CD4-positive, alpha-beta T cell (primary cell): ENCODE measurements at regions not wholly inside any gene's neighbourhood (a gene's known extent, or its start where the extent isn't known, plus 50 kb on each side); places are given as distances from the start of the nearest gene placed in this dataset.

ENCODE experiments used
- ATAC-seq: fragments of 200-7000 bp; cut with Tn5 transposase; one replicate; pipeline ENCODE4 v1.10.0; 2022; ENCODE audit warnings: mild to moderate bottlenecking; ENCODE audit not compliant: poor library complexity
- CTCF ChIA-PET: fragments of 350-600 bp; sonication (Branson Sonifier 250); formaldehyde crosslinking; loops from one replicate; lab custom pipeline; 2021; ENCODE audit warnings: antibody characterized with exemption, inconsistent platforms; lab: Charles Lee
- POLR2A ChIA-PET: fragments of 350-600 bp; sonication (Branson Sonifier 250); formaldehyde crosslinking; loops from one replicate; lab custom pipeline; 2021; ENCODE audit warnings: antibody characterized with exemption, inconsistent platforms; lab: Charles Lee
- DNase-seq, 14 experiments: peaks; one replicate each; pipeline ENCODE4 v3.0.0-alpha.2; 2013 to 2020; ENCODE audit warnings: mixed read lengths in 2 of 14
- H3K27ac ChIP-seq, 2 donors: one replicate each; pipeline versions ENCODE4 v1.5.1 to v1.7.0; 2013; ENCODE audit warnings: low read length in 2 of 2, low read depth in 1 of 2, mild to moderate bottlenecking in 1 of 2
- H3K27me3 ChIP-seq, 2 experiments: 1 replicate in 1 of 2; 2 replicates in 1 of 2; pipeline versions ENCODE4 v1.6.1 to v1.7.0; 2013; ENCODE audit warnings: low read length in 2 of 2, control low read depth in 1 of 2, mild to moderate bottlenecking in 1 of 2, moderate library complexity in 1 of 2; ENCODE audit not compliant: insufficient read depth in 2 of 2, control insufficient read depth in 1 of 2
- H3K36me3 ChIP-seq: one replicate; pipeline ENCODE4 v1.6.1; 2013; ENCODE audit warnings: low read length, control low read depth; ENCODE audit not compliant: insufficient read depth
- H3K4me1 ChIP-seq: one replicate; pipeline ENCODE4 v1.6.1; 2013; ENCODE audit warnings: low read length, control low read depth; ENCODE audit not compliant: insufficient read depth
- H3K4me3 ChIP-seq: one replicate; pipeline ENCODE4 v1.5.1; 2013; ENCODE audit warnings: mild to moderate bottlenecking, low read length, moderate library complexity
- H3K9me3 ChIP-seq, 2 experiments: 1 replicate in 1 of 2; 2 replicates in 1 of 2; pipeline versions ENCODE4 v1.6.1 to v1.7.0; 2013; ENCODE audit warnings: low read length in 2 of 2, mild to moderate bottlenecking in 2 of 2, control low read depth in 1 of 2, moderate library complexity in 1 of 2; ENCODE audit not compliant: control insufficient read depth in 1 of 2, insufficient read depth in 1 of 2
- H3K27ac Mint-ChIP-seq: one replicate; pipeline ENCODE4 v1.8.0; 2020; ENCODE audit warnings: mixed read lengths
- H3K27me3 Mint-ChIP-seq: one replicate; pipeline ENCODE4 v1.8.0; 2021; ENCODE audit warnings: mixed read lengths
- H3K36me3 Mint-ChIP-seq: one replicate; pipeline ENCODE4 v1.8.0; 2021; ENCODE audit warnings: low read depth, mixed read lengths
- H3K4me1 Mint-ChIP-seq: one replicate; pipeline ENCODE4 v1.8.0; 2021; ENCODE audit warnings: low read depth, mixed read lengths
- H3K4me3 Mint-ChIP-seq: one replicate; pipeline ENCODE4 v1.8.0; 2020; ENCODE audit warnings: mild to moderate bottlenecking, mixed read lengths
- H3K9me3 Mint-ChIP-seq: one replicate; pipeline ENCODE4 v1.8.0; 2020; ENCODE audit warnings: mixed read lengths
- intact Hi-C, 2 experiments: fragments of 100-400 bp; cut with DNase I in 1 of 2; cut with micrococcal nuclease in 1 of 2; formaldehyde crosslinking; loops; one replicate each; pipeline versions ENCODE4 v1.15.1 to v1.9.0; 2023 to 2025; cut with DNase I, micrococcal nuclease
- TF ChIP-seq, protein P1 (sequence below): fragments of 200-600 bp; IDR thresholded peaks from one replicate; pipeline ENCODE4 v1.8.0; 2022; ENCODE audit warnings: antibody characterized with exemption, mild to moderate bottlenecking

GRCh38 chr18:4605212-4605611 lies 150.1 kb upstream of the DLGAP1 start:
- ATAC-seq, result no peak
- CTCF ChIA-PET, result no interaction called here
- no peaks in the 10 kb centered on the region for H3K4me1 ChIP-seq
- intact Hi-C loops, result no loop called here
- no peaks in the 10 kb centered on the region for H3K27me3 ChIP-seq
- Mint-ChIP-seq H3K4me1 (no peaks in the 10 kb centered on the region), H3K4me3 (no peak overlapping the region), H3K27me3 (no peaks in the 10 kb centered on the region), H3K9me3 (peaks cover 9% of the 10 kb centered on the region), H3K27ac (no peak overlapping the region), H3K36me3 (no peaks in the 10 kb centered on the region)
- TF ChIP-seq, protein P1, sequence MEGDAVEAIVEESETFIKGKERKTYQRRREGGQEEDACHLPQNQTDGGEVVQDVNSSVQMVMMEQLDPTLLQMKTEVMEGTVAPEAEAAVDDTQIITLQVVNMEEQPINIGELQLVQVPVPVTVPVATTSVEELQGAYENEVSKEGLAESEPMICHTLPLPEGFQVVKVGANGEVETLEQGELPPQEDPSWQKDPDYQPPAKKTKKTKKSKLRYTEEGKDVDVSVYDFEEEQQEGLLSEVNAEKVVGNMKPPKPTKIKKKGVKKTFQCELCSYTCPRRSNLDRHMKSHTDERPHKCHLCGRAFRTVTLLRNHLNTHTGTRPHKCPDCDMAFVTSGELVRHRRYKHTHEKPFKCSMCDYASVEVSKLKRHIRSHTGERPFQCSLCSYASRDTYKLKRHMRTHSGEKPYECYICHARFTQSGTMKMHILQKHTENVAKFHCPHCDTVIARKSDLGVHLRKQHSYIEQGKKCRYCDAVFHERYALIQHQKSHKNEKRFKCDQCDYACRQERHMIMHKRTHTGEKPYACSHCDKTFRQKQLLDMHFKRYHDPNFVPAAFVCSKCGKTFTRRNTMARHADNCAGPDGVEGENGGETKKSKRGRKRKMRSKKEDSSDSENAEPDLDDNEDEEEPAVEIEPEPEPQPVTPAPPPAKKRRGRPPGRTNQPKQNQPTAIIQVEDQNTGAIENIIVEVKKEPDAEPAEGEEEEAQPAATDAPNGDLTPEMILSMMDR, result no peak
- no peaks in the 10 kb centered on the region for H3K36me3 ChIP-seq
- POLR2A ChIA-PET, result no interaction called here
- no peak for DNase-seq
- no peak overlapping the region for H3K27ac ChIP-seq
- H3K9me3 ChIP-seq, result peaks cover 5 to 7% of the 10 kb centered on the region in 2 experiments
- no peak overlapping the region for H3K4me3 ChIP-seq

GRCh38 chr18:4603955-4604354 lies 148.8 kb upstream of the DLGAP1 start:
- ChIA-PET POLR2A (no interaction called here), CTCF (no interaction called here)
- DNase-seq, result no peak
- Histone ChIP-seq H3K4me1 (no peaks in the 10 kb centered on the region), H3K27ac (no peak overlapping the region), H3K9me3 (peaks cover 5 to 7% of the 10 kb centered on the region in 2 experiments), H3K4me3 (no peak overlapping the region), H3K27me3 (no peaks in the 10 kb centered on the region), H3K36me3 (no peaks in the 10 kb centered on the region)
- no peak for ATAC-seq
- H3K4me1 Mint-ChIP-seq, result no peaks in the 10 kb centered on the region
- intact Hi-C loops, result no loop called here
- no peaks in the 10 kb centered on the region for H3K27me3 Mint-ChIP-seq
- no peak overlapping the region for H3K27ac Mint-ChIP-seq
- H3K9me3 Mint-ChIP-seq, result peaks cover 8% of the 10 kb centered on the region
- H3K4me3 Mint-ChIP-seq, result no peak overlapping the region
- no peaks in the 10 kb centered on the region for H3K36me3 Mint-ChIP-seq
- TF ChIP-seq, protein P1, result no peak

DNA sequence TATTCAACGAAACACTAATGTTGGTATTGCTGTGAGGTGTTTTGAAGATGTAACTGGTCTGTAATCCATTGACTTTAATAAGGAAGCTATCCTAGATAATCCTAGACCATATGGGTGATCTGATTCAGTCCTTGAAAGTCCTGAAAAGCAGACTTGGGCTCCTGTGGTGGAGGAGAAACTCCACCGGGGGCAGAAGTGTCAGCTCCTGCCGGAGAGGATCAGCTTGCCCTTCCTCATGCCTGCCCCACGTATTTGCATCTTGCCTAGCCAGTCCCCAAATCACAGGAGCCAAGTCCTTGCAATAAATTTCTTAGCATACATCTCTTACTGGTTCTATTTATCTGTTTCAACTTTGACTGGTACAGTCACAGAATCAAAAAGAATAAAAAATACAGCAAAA lies 144.2 kb upstream of the DLGAP1 start:
- ChIA-PET POLR2A (no interaction called here), CTCF (no interaction called here)
- Mint-ChIP-seq H3K9me3 (no peaks in the 10 kb centered on the region), H3K27me3 (no peaks in the 10 kb centered on the region), H3K4me3 (no peak overlapping the region), H3K4me1 (no peaks in the 10 kb centered on the region), H3K36me3 (no peaks in the 10 kb centered on the region), H3K27ac (no peak overlapping the region)
- no peaks in the 10 kb centered on the region for H3K4me1 ChIP-seq
- ATAC-seq (no peak), DNase-seq (no peak)
- TF ChIP-seq, protein P1, result no peak
- H3K9me3 ChIP-seq, result peaks cover 0 to 11% of the 10 kb centered on the region in 2 experiments
- no peak overlapping the region for H3K27ac ChIP-seq
- intact Hi-C loops, result no loop called here
- no peaks in the 10 kb centered on the region for H3K27me3 ChIP-seq
- no peak overlapping the region for H3K4me3 ChIP-seq
- H3K36me3 ChIP-seq, result no peaks in the 10 kb centered on the region
